GM12878 (cell line): ENCODE measurements at regions not wholly inside any gene's neighbourhood (a gene's known extent, or its start where the extent isn't known, plus 50 kb on each side); places are given as distances from the start of the nearest gene placed in this dataset.

Experiments used
- ATAC-seq: fragments of 200-7000 bp; cut with Tn5 transposase; 3 replicates; pipeline ENCODE4 v1.9.1; 2020; ENCODE audit warnings: mild to moderate bottlenecking, moderate library complexity
- BruUV-seq: library from RNA; stranded (reverse); fragments of 400-500 nt; replicated peaks from 2 replicates; lab custom pipeline; 2021; lab: Mats Ljungman, UMichigan
- CTCF ChIA-PET: fragments of 300-600 bp; sonication (Branson Sonifier 250); formaldehyde crosslinking; extraction: SDS; loops from one replicate; lab custom pipeline; 2021; ENCODE audit warnings: inconsistent platforms; lab: Yijun Ruan, JAX
- POLR2A ChIA-PET: fragments of 350-600 bp; formaldehyde crosslinking; extraction: SDS; loops from one replicate; lab custom pipeline; 2021; ENCODE audit warnings: inconsistent platforms; lab: Charles Lee
- RAD21 ChIA-PET: fragments of 300-600 bp; sonication (Branson Sonifier 250); formaldehyde crosslinking; loops from one replicate; lab custom pipeline; 2023; ENCODE audit warnings: antibody characterized with exemption; ENCODE audit not compliant: unreplicated experiment; lab: Charles Lee
- SMC1A ChIA-PET: fragments of 300-600 bp; sonication (Branson Sonifier 250); formaldehyde crosslinking; loops from one replicate; lab custom pipeline; 2023; ENCODE audit not compliant: unreplicated experiment, uncharacterized antibody; lab: Charles Lee
- DNase-seq: peaks from one replicate; pipeline ENCODE4 v3.0.0-alpha.2; 2011; ENCODE audit warnings: low read depth, low spot score
- FAIRE-seq: peaks from 3 replicates; lab custom pipeline; 2011; peaks lifted over from hg19 to GRCh38; lab: Jason Lieb, UNC
- H2AFZ ChIP-seq: 2 replicates; pipeline ENCODE4 v1.6.0; 2011; ENCODE audit warnings: low read depth, low read length, control low read depth; ENCODE audit not compliant: control insufficient read depth
- H3K27ac ChIP-seq: 2 replicates; pipeline ENCODE4 v1.5.1; 2011; ENCODE audit warnings: control low read depth; ENCODE audit not compliant: control insufficient read depth, insufficient read depth
- H3K27me3 ChIP-seq, 2 experiments: replicated peaks in 1 of 2; 2 replicates each; pipeline versions ENCODE4 v1.6.0 to v1.6.1; 2011; ENCODE audit warnings: low read length in 1 of 2; ENCODE audit not compliant: control insufficient read depth in 2 of 2, insufficient read depth in 2 of 2
- H3K36me3 ChIP-seq, 2 experiments: 2 replicates each; pipeline ENCODE4 v1.5.1; 2011; ENCODE audit warnings: low read length in 1 of 2; ENCODE audit not compliant: control insufficient read depth in 2 of 2, insufficient read depth in 2 of 2
- H3K4me1 ChIP-seq: 2 replicates; pipeline ENCODE4 v1.6.1; 2011; ENCODE audit warnings: mild to moderate bottlenecking, low read length, moderate library complexity, mixed read lengths; ENCODE audit not compliant: control insufficient read depth, insufficient read depth
- H3K4me2 ChIP-seq: 2 replicates; pipeline ENCODE4 v1.6.0; 2011; ENCODE audit warnings: control low read depth; ENCODE audit not compliant: control insufficient read depth, insufficient read depth
- H3K4me3 ChIP-seq: fragments of 200-600 bp; sonication (generic); 2 replicates; pipeline ENCODE4 v1.5.1; 2016
- H3K79me2 ChIP-seq: 2 replicates; pipeline ENCODE4 v1.6.0; 2011; ENCODE audit warnings: low read length; ENCODE audit not compliant: control insufficient read depth, insufficient read depth
- H3K9ac ChIP-seq: 2 replicates; pipeline ENCODE4 v1.8.0; 2011; ENCODE audit warnings: low read length, control low read depth, mixed read lengths; ENCODE audit not compliant: control insufficient read depth, insufficient read depth
- H3K9me3 ChIP-seq: replicated peaks from 3 replicates; pipeline ENCODE4 v1.5.1; 2011; ENCODE audit warnings: mild to moderate bottlenecking, low read length; ENCODE audit not compliant: control insufficient read depth, insufficient read depth
- H4K20me1 ChIP-seq: 2 replicates; pipeline ENCODE4 v1.6.0; 2011; ENCODE audit not compliant: control insufficient read depth, insufficient read depth
- ATF2 ChIP-seq: IDR thresholded peaks from 2 replicates; pipeline ENCODE4 v1.6.1; 2012; ENCODE audit warnings: low read length, inconsistent platforms
- BHLHE40 ChIP-seq, 2 experiments: fragments of 450-650 bp in 1 of 2; IDR thresholded peaks; 2 replicates each; pipeline ENCODE4 v1.6.1; 2011 to 2017; ENCODE audit warnings: low read depth in 2 of 2, borderline replicate concordance in 1 of 2, improper control_type of control experiment in 1 of 2, low read length in 1 of 2, mild to moderate bottlenecking in 1 of 2
- CUX1 ChIP-seq: IDR thresholded peaks from 2 replicates; pipeline ENCODE4 v1.6.1; 2012; ENCODE audit warnings: improper control_type of control experiment, low read depth, low read length; ENCODE audit not compliant: insufficient replicate concordance
- EGR1 ChIP-seq, 2 experiments: IDR thresholded peaks; 1 replicate in 1 of 2; 2 replicates in 1 of 2; pipeline ENCODE4 v1.6.1; 2011 to 2012; ENCODE audit warnings: low read depth in 2 of 2, low read length in 2 of 2, borderline replicate concordance in 1 of 2, mild to moderate bottlenecking in 1 of 2, moderate library complexity in 1 of 2
- KAT2A ChIP-seq: conservative IDR thresholded peaks from 2 replicates; pipeline ENCODE4 v1.6.1; 2011; ENCODE audit warnings: low read depth, low read length; ENCODE audit not compliant: control insufficient read depth
- NR2C2 ChIP-seq: IDR thresholded peaks from 2 replicates; pipeline ENCODE4 v1.6.1; 2011; ENCODE audit warnings: borderline replicate concordance, low read depth; ENCODE audit not compliant: control insufficient read depth, insufficient read length
- PAX5 ChIP-seq: IDR thresholded peaks from 2 replicates; pipeline ENCODE4 v1.6.1; 2011; ENCODE audit warnings: low read depth, low read length, borderline replicate concordance
- SPI1 ChIP-seq: IDR thresholded peaks from 2 replicates; pipeline ENCODE4 v1.6.1; 2011; ENCODE audit warnings: low read depth, mild to moderate bottlenecking, low read length, moderate library complexity, borderline replicate concordance; ENCODE audit not compliant: insufficient read depth
- STAT3 ChIP-seq: IDR thresholded peaks from 2 replicates; pipeline ENCODE4 v1.6.1; 2011; ENCODE audit warnings: low read depth, low read length, improper control_type of control experiment
- WGBS: methylation state at CpG from one replicate; pipeline ENCODE4 v1.1.6; 2016; ENCODE audit warnings: low lambda C conversion rate; ENCODE audit not compliant: insufficient replicate concordance, insufficient coverage; ENCODE audit errors: missing lambda C conversion rate; 5-methylcytosine and 5-hydroxymethylcytosine counted together
- in situ Hi-C: fragments of 300-500 bp; cut with MboI; formaldehyde crosslinking; loops from 9 replicates; pipeline ENCODE4 v1.14.3; 2018; ENCODE audit warnings: mixed read lengths
- intact Hi-C: fragments of 100-400 bp; cut with micrococcal nuclease; formaldehyde crosslinking; loops from one replicate; pipeline ENCODE4 v1.14.2; 2022; ENCODE audit not compliant: unreplicated experiment
- TF ChIP-seq, protein P1 (sequence below): IDR thresholded peaks from 2 replicates; pipeline ENCODE4 v1.6.1; 2012; ENCODE audit warnings: low read depth, low read length, improper control_type of control experiment

- TF ChIP-seq, protein P1, sequence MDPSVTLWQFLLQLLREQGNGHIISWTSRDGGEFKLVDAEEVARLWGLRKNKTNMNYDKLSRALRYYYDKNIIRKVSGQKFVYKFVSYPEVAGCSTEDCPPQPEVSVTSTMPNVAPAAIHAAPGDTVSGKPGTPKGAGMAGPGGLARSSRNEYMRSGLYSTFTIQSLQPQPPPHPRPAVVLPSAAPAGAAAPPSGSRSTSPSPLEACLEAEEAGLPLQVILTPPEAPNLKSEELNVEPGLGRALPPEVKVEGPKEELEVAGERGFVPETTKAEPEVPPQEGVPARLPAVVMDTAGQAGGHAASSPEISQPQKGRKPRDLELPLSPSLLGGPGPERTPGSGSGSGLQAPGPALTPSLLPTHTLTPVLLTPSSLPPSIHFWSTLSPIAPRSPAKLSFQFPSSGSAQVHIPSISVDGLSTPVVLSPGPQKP, result no peak
- TF ChIP-seq NR2C2, result no peak
- no peak for TF ChIP-seq CUX1
- TF ChIP-seq EGR1 (IDR thresholded peaks at IDR 0.05; ENCODE audit: borderline replicate concordance in 1 of 2, low read depth in 2 of 2, low read length in 2 of 2), result no peak
Measured at GRCh38 chr17:70422862-70423261, 253.5 kb downstream of the KCNJ2 start (continued).

GRCh38 chr17:70423562-70423961 lies 254.2 kb downstream of the KCNJ2 start:
- in situ Hi-C loops (no loop called here), intact Hi-C loops (no loop called here)
- Histone ChIP-seq H3K4me2 (no peak overlapping the region), H3K27me3 (no peaks in the 10 kb centered on the region), H3K4me1 (no peaks in the 10 kb centered on the region), H3K9me3 (no peaks in the 10 kb centered on the region), H3K27ac (no peak overlapping the region), H4K20me1 (no peaks in the 10 kb centered on the region), H3K4me3 (no peak overlapping the region), H3K9ac (no peak overlapping the region), H3K36me3 (no peaks in the 10 kb centered on the region), H3K79me2 (no peaks in the 10 kb centered on the region), H2AFZ (no peak overlapping the region)
- FAIRE-seq (no peak), ATAC-seq (no peak), DNase-seq (no peak)
- SMC1A ChIA-PET, result no interaction called here
- RAD21 ChIA-PET, result no interaction called here
- WGBS, result 45% methylated on average over 2 of the region's 2 CpGs
- CTCF ChIA-PET, result no interaction called here
- BruUV-seq, result no TSS peak
- POLR2A ChIA-PET, result no interaction called here
- TF ChIP-seq BHLHE40 (IDR thresholded peaks at IDR 0.05; ENCODE audit: borderline replicate concordance in 1 of 2, low read depth in 2 of 2, low read length in 1 of 2) (no peak), KAT2A (no peak), STAT3 (no peak), NR2C2 (no peak), PAX5 (no peak), ATF2 (no peak), SPI1 (no peak)
